Glomerular visceral epithelial cell (primary cell): ENCODE measurements at regions not wholly inside any gene's neighbourhood (a gene's known extent, or its start where the extent isn't known, plus 50 kb on each side); places are given as distances from the start of the nearest gene placed in this dataset.
"Not testable (repeated sequence)": the region's sequence is repeated elsewhere in the genome, so short reads cannot be mapped to it uniquely, and the experiment has no call there.

Experiments
- DNase-seq: peaks from one replicate; pipeline ENCODE4 v3.0.0-alpha.2; 2016; ENCODE audit errors: extremely low spot score

DNA sequence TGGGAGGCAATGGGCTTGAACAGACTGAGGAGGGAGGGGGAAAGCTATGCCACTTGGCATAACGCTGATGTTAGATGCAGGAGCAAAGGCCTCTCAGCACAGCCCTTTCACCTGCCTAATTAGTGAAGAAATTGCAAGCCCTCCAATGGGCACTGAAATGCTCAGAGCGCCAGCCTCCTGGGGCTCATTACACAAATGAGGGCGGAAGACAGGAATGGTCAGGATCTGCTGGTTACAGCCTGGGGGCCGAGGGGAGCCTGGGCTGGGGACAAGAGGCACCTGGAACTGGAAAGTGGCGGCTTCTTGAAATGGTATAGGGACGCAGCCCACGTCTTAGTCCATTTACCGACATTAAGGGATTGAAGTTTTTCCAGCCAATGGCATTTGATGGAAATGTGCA is 50.2 kb upstream of the PLET1 start:
- no peak for DNase-seq

DNA sequence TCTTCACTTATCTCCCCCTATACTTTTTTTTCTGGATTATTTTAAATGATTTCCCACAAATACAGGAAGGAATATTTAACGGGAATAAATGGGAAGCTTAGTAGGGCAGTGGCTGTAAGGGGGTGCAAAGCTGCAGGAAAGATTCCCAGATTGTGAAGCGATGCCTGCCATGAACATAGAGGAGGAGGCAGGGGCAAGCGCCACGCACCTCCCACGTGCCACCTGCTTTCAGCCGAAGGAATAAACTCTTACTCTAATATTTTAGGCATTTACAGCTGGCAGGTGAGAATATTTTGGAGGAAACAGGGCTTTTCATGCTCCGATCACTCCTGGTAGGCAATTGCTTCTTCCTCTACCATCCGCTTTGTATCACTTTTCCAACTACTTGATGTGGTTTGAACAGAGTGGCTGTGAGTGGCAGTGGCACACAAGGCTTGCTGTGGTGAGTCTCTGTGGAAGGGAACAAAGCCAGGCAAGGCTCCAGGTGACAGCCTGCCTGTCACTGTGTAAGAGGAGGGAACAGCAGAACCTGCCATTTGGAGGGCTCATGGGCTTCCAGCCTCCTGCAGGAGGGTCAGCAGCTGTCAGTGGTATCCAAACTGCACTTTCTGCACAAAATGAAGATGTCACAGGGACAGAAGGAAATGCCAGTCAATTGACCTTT is 54.5 kb upstream of the PLET1 start:
- DNase-seq, result no peak

DNA sequence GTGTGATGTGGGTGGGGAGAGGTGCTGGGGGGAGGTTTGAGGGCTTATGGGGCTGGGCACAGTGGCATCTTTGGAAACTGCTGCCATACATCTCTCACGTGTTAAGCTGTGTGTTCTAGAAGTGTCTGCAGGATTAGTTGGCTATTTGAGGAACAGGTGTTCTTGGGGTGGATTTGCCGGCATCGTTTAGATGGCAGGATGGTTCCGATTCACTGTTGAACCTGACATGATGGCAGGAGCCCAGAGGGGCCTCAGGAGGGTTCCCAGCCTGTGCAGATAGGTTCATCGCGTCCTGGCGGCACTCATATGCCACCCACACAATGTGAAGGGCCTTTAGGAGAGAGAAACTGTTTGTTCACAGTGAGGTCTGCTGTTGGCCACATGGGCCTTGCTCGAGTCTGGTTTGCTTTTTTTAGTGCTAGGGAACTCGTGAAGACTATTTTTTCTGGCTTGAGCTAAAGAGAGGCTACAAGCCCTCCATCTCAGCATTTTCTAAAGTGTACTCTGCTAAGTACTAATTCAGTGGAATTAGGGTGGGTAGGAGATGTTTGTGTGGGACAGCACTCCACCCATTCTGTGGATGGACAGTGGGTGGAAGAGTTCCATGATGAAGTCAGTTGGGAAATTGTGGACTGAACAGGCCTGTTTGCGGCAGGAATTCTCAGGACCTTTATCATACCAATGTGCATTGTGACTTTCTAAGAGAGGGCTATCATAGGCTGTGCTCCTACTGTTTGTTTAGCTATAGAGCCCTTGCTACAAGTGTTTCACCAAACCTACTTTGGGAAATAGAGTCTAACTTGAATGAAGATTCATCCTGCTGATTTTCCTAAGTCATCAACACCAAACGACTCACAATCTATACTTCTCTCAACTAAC is 55.4 kb upstream of the PLET1 start:
- no peak for DNase-seq

DNA sequence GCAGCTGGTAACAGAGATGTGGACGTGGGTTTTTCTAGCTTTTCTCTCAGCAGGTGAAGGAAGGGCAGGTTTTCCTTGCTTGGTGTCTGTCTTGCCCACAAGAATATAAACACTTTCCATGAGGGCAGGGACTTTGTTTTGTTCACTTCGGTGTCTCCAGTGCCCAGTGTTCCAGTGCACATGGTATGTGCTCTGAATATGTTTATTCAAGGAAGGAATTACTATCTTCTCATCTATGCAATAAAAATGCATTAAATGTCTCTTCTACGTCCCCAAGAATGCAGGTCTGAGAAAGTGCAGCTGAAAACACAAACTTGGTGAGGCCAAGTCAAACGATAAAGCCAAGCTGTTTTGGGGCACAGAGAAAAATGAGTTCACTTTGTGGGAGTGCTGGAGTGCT is 56.3 kb upstream of the PLET1 start:
- no peak for DNase-seq

DNA sequence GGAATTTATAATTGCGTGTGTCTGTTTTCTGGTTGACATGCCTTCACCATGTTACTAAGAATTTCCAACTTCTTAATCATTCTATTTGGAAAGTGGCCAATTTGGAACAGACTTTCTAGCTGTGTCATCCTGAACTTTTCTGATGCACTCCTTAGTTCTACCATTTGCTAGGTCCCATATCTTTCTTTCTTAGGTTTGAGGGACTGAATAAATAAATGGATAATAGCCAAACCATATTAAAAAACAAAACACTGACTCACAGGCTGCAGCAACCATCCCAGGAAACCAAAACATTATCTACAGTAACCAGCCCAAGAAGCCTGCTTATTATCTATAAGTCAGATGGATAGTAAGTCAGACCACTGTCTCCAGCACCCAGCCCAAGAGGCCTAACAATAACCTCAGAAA is 57.5 kb upstream of the PLET1 start:
- peak; percentile 85 for DNase-seq

DNA sequence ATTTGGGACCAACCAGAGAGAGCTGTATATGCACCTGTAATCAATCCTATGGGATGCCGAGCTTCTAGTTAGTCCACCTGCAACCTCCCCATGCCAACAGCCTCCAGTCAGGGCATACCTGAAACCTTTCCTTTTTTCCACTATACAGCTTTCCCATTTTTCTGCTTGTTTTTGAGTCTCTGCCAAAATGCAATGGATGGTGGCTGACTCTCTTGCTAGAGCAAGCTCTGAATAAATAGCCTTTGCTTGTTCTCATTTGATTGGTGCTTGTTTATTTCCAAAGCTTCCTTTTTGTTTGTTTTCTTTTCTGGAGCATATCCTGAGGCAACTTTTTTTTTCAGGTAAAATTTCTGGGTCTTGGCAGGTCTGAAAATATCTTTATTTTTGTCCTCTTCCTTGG is 58.0 kb upstream of the PLET1 start:
- DNase-seq, result no peak

DNA sequence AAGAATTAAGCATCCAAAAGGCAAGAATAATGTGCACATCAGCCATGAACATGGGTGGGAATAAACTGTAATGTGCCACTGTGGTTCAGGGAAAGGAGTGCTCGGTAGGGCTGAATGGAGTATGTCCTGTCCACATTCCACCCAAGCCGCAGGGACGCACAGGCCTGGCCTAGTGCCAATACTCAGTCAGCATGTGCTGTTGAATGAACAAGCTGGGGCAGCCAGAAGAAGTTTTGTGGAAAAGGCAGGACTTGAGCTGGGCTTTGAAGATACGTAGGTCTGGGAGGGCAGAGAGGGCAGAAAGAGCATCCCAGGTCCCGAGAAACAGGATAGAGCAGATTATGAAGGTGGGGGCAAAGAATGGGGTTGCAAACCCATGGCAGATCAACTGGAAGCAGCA is 60.0 kb upstream of the PLET1 start:
- peak; percentile 82 for DNase-seq

DNA sequence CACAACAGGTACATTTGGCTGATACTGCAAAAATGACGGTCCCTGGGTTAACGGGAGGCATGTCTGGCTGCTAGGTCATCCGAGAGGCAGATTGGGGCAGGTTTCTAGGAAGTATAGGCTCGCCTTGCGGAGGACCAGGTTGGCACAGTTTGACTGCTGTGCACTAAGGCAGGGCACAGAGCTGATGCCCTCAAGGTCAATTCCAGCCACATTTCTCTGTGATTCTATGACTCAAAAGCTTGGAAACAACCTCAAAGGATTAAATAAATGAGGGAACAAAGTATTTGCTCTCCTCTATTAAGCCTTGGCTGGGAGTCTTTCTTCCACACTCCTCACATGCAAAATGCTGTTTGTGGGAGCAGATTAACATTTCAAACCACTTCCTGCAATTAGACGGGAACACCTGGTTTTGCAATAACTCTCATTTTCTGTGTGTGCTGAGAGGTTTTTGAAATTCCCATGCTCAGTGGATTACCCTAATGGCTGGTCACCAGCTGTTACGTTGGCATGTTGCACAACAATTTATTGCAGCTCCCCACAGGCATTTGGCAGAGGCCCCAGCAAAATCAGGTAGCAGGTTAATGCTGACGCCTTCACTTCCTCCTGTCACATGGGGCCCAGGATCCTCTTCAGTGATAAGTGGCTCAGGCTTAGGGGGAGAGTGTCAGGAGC is 61.0 kb upstream of the PLET1 start:
- peak; percentile 95 for DNase-seq

DNA sequence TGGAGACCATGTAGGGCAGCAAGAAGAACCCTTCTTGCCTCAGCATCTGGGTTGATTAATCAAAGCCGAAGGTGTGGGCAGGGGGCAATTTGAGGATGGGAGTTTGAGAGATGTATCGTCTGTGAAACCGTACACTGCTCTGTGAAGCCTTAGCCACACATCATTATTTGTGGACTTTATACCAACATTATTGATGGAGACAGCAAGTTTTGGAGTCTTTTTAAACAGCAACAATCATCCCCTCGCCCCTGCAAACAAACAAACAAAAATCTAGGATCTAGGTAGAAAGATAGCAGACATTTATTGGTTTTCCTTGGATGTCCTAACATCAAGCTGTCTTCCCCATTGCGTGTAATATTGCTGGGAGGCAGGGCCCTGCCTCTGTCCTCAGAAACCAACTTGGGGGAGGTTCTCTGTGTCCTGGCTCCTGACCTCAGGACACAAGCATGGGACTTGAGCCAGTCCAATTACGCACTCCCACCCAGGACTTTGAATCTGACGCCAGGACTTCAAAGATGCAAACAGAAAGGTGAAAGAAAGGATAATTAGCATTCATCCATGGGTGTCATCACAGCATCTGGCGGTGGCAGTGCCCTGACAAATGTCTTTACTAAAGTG is 61.6 kb upstream of the PLET1 start:
- no peak for DNase-seq

DNA sequence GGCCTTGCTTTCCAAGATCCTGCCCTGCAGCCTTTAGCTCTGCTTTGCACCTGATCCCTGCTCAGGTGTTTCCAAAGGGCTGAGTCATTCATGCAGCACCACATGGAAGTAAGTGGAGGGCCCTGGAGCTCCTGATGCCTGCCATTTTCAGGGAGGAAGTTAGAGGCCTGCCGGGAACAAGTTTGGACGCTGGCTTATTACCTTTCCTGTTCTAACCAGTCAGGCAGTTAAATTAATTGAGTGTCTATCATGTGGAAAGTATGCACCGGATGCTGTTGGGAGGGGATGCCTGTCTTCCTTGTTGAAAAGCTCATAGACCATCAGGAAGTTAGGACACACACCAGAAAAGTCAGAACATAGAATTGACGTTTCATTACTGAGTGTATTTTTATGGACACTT is 73.7 kb upstream of the PLET1 start:
- DNase-seq, result no peak

DNA sequence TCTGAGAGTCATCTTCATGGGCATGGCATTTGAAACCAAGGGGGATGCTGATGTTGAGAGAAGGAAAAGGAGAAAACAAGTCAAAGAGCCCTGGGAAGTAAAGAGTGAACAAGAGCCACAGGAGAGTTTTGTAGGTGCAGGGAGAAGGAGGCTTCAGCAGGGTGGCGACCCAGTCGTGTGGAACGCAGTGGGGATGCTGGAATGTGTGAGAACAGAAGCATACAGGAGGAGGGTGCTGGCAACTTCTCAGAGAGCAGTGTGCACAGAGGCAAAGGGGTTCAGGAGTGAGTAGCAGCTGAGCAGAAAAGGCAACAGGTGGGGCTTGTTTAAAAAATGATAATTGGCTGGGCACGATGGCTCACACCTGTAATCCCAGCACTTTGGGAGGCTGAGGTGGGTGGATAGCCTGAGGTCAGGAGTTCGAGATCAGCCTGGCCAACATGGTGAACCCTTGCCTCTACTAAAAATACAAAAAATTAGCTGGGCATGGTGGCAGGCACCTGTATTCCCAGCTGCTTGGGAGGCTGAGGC is 75.8 kb upstream of the PLET1 start:
- DNase-seq, result no peak

DNA sequence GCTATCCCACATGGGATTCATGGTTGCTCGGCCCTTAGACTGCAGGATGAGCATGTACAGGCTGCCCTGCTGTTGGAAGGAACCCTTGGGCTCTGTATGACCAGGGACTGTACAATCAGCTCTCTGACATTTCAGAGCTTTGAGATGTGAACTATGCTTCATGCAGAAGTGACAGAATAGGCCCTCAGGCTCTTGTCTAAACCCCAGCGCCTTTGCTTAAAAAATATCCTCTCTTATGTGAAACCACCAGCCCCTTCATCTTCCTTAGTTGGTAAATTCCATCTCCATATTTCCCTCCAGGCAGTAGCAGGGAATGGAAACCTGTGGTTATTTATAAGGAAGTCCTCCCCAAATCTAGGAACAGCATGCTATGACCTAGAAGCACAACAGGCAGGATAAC is 78.9 kb upstream of the PLET1 start:
- no peak for DNase-seq

DNA sequence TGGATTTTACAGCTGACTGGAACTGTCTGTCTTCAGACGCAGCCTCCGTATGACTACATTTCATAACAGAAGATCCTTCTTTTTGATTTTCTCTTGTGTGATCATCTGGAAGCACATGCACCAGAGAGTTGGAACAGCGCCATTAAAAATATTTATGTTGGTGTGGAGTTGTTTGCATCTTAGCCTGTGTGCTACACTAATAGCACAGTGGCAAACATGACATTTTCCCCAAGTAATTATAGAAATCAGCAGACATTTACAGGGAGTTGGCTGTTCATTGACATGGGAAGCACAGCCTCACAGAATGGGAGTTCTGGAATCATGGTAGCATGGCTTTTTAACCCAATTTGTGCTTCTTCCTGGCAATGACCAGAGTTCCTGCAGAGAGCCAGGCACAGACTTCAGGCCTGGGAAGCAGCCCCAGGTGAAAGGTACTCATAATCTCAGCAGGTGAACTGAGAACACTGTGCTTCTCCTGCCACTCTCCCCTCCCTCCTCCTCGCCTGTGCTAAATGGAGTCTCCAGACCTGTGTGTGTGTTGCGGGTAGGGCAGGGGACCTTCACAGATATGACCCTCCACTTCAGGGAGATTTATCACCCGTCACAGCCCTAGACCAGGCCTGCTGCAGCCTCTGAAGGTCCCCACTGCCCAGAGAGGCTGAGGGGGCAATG is 82.8 kb upstream of the PLET1 start:
- no peak for DNase-seq

DNA sequence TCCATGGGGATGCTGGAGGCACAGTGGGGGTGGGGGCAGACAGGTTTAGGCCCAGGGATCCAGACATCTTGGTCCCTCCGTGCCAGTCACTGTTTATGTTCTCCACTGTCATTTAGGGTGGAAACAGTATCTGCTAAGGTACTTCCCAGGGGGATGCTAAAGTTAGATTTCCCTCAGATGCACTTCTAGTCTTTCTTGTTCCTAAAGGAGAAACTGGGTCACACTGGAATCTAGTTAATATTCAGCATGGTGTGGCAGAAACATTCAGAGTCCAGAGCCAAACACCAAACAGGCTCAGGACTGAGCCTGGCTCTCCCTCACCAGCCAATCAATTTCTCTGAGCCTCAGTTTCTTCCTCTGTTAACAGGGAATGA is 83.4 kb upstream of the PLET1 start:
- no peak for DNase-seq

DNA sequence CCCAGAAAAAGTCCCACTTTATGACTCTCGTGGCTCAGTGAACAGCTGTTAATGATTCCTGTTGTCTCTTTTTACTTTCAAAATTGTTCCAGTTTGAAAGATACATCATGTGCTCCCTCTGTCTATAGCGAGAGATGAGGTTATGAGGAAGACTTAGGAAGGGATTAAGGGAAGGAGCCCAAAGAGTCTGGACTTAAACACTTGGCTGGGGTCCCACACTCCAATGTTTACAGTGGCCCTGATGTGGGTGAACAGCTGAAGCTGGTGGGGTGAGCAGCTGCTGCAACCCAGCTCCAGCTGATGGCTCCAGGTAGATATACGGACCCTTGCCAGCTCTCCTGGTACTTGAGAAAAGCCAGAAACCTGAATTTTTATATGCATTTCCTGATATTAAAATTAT is 84.5 kb upstream of the PLET1 start:
- no peak for DNase-seq

DNA sequence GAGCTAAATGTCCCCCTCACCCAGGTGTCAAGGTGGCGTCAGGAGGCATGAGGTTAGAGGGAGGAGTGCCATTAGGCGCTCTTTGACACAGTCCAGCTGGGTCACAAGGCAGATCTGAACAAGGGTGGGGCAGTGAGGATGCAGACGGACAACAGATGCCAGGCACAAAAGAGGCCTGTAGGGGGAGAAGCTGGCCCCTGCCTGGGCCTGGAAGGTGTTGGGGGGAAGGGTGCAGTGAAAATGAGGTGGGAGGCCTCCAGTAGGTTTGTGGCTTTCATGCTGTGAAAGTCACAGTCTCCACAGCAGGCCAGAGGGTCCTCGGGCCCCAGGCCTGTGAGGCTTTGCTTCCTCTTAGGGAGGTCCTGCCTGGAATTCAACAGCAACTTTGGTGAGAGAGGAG is 85.0 kb upstream of the PLET1 start:
- no peak for DNase-seq

DNA sequence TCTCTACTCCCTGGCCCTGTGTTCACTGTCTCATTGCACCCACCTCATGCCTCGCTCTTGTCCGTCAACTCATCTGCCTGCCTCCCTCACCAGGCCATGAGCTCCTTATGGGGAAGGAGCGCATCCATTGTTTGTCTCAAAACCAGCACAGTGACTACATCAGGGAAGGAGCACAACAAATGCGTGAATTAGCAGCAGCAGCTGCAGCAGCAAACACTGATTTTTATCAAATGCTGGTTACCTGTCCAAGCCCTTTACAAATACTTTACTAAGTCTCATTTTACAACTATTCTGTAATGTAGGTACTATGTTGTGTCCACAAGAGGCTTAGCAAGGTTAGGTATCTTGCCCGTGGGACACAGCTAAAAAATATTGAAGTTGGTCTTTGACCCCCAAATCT is 85.9 kb upstream of the PLET1 start:
- DNase-seq, result no peak

DNA sequence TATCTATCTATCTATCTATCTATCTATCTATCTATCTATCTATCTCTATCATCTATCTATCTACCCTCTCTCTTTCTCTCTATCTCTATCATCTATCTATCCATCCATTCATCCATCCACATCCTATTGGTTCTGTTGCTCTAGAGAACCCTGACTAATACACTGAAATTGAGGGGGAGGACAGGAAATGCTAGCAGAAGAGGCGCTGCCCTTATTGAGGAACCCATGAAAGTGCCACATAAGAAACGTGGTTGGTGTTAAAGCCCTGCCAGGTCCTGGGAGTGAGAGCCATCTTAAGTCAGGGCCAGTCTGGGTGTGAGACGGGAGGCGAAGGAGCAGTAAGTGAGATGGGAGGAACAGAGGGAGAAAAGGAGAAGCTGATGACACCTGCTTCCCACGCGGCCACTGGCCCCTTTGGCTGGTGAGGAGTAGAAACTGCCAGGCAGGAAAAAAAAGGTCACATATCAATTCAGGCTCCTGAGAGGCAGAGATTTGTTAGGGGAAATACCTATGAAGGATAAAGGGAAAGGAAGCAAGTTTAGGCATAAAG is 87.9 kb upstream of the PLET1 start:
- DNase-seq, result no peak

DNA sequence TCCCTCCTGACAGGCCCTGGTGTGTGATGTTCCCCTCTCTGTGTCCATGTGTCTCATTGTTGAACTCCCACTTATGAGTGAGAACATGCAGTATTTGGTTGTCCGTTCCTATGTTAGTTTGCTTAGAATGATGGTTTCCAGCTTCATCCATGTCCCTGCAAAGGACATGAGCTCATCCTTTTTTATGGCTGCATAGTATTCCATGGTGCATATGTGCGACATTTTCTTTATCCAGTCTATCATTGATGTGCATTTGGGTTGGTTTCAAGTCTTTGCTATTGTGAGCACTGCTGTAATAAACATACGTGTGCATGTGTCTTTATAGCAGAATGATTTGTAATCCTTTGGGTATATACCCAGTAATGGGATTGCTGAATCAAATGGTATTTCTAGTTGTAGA is 90.8 kb upstream of the PLET1 start:
- DNase-seq, result not testable (repeated sequence)

DNA sequence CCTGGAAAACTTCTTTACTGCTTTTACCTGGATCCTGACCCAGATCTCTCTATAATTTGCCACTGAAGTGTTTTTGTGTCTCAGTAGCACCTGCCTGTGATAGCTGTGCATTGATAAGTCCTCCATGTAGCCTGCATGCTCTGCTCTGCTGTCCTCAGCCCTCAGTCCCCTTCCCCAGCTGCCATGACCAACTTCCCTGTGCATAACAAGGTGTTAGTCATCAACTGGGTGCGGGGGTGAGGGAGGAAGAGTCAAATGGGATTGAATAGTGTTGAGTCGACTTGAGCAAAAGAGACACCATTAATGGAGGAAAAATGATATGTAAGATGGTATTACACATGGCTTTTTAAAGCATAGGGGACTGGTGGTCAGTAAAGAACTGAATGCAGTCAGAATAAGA is 92.2 kb upstream of the PLET1 start:
- no peak for DNase-seq

DNA sequence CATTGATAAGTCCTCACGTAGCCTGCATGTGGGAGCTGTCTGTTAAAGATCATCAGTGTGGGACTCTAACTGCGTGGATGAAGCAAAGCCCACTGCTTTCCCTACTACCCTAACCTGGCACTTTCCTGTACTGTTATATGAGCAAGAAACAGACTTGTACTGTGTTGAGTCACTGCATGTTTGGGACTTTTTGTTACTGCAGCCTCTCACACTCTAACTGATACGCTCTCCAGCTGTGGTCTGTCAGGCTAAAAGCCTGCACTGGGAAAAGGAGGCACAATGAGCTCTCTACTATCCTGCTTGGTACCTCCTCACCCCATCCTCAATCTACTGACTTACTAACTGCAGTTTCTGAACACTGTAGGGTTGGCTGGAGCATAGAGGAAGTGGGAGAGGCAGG is 93.7 kb upstream of the PLET1 start:
- DNase-seq, result no peak
